Central memory CD4-positive, alpha-beta T cell (primary cell): ENCODE measurements at regions not wholly inside any gene's neighbourhood (a gene's known extent, or its start where the extent isn't known, plus 50 kb on each side); places are given as distances from the start of the nearest gene placed in this dataset.

Experiments used
- DNase-seq: peaks from one replicate; pipeline ENCODE4 v3.0.0; 2022

DNA sequence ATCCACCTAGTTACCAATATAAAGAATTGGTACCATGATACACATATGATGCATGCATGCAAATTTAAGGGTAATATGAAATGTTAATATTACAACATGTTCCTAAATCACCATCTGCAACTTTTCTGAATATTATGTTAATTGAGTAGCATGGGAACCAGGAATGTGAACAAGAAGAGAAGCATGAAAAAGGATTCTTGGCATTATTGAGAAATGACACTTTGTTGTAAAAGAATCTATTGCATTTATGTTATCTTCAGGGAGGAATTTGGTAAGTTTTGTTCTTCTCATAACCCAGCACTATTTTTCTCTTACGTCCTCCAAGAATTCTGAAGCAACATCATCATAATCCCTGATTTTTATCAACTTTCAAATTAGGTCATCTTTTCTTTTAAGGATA lies 159.9 kb upstream of the SLC25A13 start:
- DNase-seq = no peak

DNA sequence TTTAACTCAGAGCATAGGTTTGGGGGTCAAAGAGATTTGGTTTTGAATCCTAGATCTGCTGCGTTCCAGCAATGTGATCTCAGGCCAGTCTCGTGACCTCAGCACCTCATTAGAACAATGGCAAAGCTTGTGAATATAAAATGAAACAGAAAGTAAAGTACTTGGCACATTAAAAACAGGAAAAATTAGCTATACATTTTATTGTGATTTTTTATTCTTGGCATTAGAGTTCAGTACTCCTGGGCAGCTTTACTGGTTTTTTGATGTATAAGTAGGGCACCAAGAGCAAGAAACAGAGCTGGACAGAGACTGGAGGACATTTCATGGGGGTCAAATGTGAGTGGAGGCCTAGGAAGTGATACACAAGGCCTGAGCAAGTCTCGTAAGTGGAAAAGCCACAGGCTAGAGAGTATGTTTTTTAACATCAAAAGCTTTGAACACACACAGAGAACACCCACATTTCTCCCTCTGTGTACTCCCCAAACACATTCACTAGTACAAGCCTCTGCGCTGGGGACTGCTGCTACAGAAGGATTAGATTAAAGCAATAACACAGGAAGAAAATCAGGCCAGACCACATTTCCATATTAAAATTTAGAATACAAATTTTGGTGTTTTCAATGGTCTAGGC lies 157.2 kb upstream of the SLC25A13 start:
- peak; percentile 1 for DNase-seq

DNA sequence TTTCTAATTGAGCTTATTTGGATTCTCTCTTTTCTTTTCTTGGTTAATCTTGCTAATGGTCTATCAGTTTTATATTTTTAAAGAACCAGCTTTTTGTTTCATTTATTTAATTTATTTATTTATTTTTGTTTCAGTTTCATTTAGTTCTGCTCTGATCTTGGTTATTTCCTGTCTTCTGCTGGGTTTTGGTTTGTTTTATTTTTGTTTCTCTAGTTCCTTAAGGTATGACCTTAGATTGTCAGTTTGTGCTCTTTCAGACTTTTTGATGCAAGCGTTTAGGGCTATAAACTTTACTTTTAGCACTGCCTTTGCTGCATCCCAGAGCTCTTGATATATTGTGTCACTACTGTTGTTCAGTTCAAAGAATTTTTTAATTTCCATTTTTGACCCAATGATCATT lies 149.7 kb upstream of the SLC25A13 start:
- no peak for DNase-seq

- no peak for DNase-seq
Measured at GRCh38 chr7:96452146-96452545, 130.2 kb upstream of the SLC25A13 start.

- no peak for DNase-seq
Measured at GRCh38 chr7:96449094-96449493, 127.2 kb upstream of the SLC25A13 start.

DNA sequence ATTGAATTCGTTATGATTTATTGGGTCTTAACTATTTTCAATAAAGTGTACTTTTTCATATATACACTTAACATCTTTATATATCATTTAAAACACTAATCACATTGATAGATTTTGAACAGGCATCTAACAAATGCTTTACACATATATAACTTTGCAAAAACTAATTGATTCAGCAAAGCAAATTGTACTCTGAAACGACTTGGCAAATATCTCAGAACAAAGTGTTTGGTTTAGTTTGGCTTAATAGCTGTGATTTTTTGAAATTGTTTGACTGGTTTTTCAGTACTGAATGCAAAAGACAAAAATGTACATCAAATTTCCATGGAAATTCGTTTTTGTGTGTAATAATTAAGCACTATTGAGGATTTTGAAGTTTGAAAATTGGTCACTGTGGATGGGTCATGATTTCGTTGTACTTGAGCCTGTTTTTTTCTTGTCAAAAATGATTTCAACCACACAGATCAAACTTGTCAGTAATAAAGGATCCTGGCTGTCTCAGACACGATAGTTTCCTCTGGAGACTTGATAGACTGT lies 125.3 kb upstream of the SLC25A13 start:
- DNase-seq = no peak

- no peak for DNase-seq
Measured at GRCh38 chr7:96441436-96442084, 119.7 kb upstream of the SLC25A13 start.

DNA sequence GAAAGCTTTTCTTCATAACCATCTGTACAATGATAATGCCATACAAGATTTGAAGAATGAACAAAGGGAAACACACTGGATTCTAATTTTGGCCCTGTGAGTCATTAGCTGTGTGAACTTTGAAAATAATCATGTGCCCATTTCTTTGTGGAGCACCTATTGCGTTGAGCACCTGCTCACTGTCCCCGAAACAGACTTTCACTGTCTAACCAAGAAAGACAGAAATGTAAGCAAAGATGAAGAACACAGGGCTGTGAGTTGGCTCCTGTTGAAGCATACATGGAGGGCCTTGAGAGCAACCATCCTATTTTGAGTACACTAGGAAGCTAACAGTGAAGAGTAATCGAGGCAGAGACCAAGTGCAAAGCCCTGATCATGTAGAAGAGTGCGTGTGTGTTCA lies 118.4 kb upstream of the SLC25A13 start:
- DNase-seq = no peak

GRCh38 chr7:96436880-96437279 lies 115.0 kb upstream of the SLC25A13 start:
- no peak for DNase-seq

DNA sequence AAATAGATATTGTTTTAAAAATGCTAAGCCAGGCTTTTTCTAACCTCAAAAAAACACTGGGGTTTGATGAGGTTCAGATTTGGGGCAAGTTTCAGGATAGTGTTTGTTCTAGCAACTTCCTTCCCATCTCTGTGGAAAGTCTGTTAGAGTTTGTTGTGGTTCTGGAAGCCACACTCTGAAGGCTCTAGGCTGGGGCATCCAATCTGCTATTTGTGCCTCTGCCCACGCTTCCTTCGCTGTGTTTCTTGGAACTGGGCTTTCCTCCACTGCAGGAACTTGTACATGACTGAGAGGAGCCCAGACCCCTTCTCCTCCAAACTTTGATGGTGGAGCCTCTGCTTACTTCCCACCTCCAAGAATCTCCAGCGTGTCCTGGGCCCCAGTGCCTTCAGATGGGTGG lies 108.5 kb upstream of the SLC25A13 start:
- DNase-seq = no peak

DNA sequence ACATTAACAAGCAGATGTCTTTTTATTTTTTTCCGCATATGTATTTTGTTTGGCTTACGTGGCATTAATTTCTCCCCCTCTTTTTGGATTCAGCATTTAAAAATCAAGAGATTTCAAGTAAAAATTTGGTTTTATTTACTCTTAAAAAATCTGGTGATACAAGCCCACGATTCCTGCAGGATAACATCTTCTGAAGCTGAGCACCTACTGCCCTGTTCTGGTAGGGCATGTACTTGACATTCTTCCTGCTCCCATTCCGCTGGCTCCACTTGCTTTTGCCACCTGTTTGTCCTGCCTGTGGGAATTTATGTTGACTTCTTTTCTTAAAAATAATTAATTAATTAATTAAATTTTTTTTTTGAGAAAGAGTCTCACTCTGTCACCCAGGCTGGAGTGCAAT lies 105.2 kb upstream of the SLC25A13 start:
- no peak for DNase-seq

DNA sequence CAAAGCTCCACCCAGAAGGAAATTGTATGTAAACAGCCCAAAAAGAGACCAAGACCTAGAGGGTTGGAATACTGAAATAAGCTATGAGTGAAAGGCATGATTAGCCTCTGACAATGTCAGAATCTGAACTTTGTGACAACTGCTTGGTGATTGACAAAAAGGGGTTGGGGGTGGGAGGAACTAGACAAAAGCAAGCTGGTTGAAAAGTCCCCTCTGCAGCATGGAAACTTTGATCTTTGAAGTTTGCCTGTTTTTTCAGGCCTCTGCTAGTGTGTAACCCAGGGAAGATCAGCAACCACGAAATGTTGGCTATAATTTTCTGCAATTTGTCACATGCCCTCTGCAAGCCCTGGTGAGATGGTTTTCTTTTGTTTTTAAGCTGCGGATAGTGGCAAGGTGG lies 104.8 kb upstream of the SLC25A13 start:
- no peak for DNase-seq

DNA sequence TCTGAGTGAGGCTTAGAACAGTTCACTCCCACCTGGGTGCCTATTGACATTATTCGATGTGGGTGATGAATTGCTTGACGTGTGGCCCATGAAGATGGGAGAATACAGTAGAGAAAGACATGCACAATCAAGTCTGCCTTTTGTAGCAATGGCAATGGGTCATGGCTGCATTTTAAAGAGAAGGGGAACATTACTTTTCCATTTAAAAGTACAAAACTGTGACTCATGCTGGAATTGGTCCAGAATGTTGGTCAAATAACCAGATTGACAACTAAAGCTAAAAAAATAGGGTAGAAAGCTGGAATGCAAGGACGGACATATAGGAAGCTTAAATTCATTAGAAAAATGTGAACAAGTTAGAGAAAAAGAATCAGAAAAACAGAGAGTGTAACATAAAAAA lies 104.1 kb upstream of the SLC25A13 start:
- no peak for DNase-seq

DNA sequence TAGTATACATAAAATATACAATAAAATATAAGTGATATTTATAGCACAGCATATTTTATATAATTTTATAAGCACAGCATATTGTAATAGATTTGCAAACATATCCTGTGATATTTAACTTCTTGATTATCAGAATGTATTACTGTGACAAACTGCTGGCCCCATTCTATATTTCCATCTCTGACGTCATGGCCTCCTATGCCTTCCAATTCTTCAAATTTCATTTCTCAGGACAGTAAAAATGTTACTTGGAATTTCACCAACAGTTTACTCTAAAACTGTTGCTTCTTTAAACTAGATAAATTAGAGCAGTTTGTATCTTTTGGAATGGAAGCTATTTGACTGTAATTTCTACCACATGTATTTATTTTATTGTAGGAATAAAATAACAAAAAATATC lies 102.5 kb upstream of the SLC25A13 start:
- no peak for DNase-seq

GRCh38 chr7:96422388-96422787 lies 100.5 kb upstream of the SLC25A13 start:
- no peak for DNase-seq

GRCh38 chr7:96418581-96418980 lies 96.7 kb upstream of the SLC25A13 start:
- no peak for DNase-seq

DNA sequence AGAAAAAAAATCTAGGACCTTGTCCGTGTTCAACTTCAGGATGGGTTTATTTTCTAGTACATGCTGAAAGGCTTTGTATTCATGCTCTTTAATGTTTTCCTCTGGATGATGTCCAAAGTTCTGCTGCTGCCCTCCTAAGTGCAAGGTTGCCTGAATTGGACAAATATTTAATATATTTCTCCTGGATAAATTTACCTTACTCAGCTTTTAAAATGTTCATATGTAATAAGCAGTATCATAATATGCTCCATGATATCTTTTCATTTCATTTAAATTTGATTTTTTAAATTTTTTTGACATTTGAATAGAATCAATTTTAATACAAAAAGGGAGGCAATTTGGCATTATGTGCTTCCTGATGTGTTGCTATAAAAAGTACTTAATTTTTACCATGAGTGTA lies 95.9 kb upstream of the SLC25A13 start:
- no peak for DNase-seq

- no peak for DNase-seq
Measured at GRCh38 chr7:96416599-96416998, 94.7 kb upstream of the SLC25A13 start.

DNA sequence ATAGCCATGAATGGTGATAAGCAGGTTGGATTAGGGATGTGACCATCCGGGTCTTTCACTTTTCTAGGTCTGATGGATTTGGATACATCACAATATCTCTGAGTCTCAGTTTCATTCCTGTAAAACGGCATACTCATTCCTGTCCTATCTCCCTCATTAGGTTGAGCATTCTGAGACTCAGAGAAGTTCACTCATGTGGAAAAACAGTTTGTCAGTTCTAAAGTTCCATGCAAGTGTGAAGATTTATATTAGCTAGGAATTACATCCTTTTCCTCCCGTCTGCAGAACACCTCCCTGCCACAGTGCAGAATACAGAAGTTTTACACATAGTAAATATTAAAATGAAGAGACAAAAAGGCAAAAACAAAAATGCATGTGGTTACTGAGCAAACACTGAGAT lies 94.2 kb upstream of the SLC25A13 start:
- DNase-seq = no peak

- no peak for DNase-seq
Measured at GRCh38 chr7:96415293-96415940, 93.5 kb upstream of the SLC25A13 start.

DNA sequence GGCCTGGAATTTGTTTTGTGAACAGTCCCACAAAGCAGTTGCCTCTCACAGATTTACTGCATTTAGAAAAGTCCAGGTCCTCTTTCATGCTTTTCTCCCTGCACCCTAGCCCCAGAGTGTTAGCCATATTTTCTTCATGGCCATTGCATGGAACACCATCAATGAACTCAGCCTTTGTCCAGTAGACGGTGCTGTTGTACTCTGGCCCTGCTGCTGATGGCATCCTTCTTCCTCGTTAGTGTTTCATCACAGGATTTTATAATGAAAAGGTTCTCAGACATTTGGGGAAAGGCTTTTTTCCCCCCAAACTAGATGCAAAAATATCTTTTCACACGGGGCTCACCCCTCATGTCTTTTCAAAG lies 93.0 kb upstream of the SLC25A13 start:
- peak; percentile 12 for DNase-seq

- DNase-seq = no peak
Measured at GRCh38 chr7:96410126-96410839, 88.4 kb upstream of the SLC25A13 start.

GRCh38 chr7:96408881-96409280 lies 87.0 kb upstream of the SLC25A13 start:
- no peak for DNase-seq

- no peak for DNase-seq
Measured at GRCh38 chr7:96407427-96407826, 85.5 kb upstream of the SLC25A13 start.
